MCF 10A (cell line): ENCODE measurements at regions not wholly inside any gene's neighbourhood (a gene's known extent, or its start where the extent isn't known, plus 50 kb on each side); places are given as distances from the start of the nearest gene placed in this dataset.

ENCODE experiments used
- BruUV-seq: library from RNA; stranded (reverse); fragments of 400-500 nt; replicated peaks from 2 replicates; lab custom pipeline; 2021; lab: Mats Ljungman, UMichigan
- CTCF ChIA-PET: fragments of 300-600 bp; sonication (Branson Sonifier 250); formaldehyde crosslinking; extraction: SDS; loops from one replicate; lab custom pipeline; 2021; ENCODE audit warnings: antibody characterized with exemption, inconsistent platforms; lab: Yijun Ruan, JAX
- POLR2A ChIA-PET: fragments of 300-600, 350-650 bp; sonication (Branson Sonifier 250); formaldehyde crosslinking; extraction: SDS; loops from one replicate; lab custom pipeline; 2020; ENCODE audit warnings: antibody characterized with exemption, inconsistent platforms; lab: Yijun Ruan, JAX
- DNase-seq: peaks from one replicate; pipeline ENCODE4 v3.0.0-alpha.2; 2018; ENCODE audit not compliant: unreplicated experiment
- H3K27ac Mint-ChIP-seq: one replicate; pipeline ENCODE4 v1.8.0; 2022; ENCODE audit warnings: mild to moderate bottlenecking, low read depth, mixed read lengths; ENCODE audit not compliant: unreplicated experiment
- H3K27me3 Mint-ChIP-seq: one replicate; pipeline ENCODE4 v1.8.0; 2022; ENCODE audit warnings: mixed read lengths; ENCODE audit not compliant: insufficient read depth, unreplicated experiment
- H3K36me3 Mint-ChIP-seq: one replicate; pipeline ENCODE4 v1.8.0; 2022; ENCODE audit warnings: mild to moderate bottlenecking, moderate library complexity, mixed read lengths; ENCODE audit not compliant: insufficient read depth, unreplicated experiment
- H3K4me1 Mint-ChIP-seq: one replicate; pipeline ENCODE4 v1.8.0; 2022; ENCODE audit warnings: mixed read lengths; ENCODE audit not compliant: insufficient read depth, unreplicated experiment
- H3K4me3 Mint-ChIP-seq: one replicate; pipeline ENCODE4 v1.8.0; 2022; ENCODE audit warnings: mild to moderate bottlenecking, moderate library complexity, mixed read lengths; ENCODE audit not compliant: unreplicated experiment
- H3K9me3 Mint-ChIP-seq: one replicate; pipeline ENCODE4 v1.8.0; 2022; ENCODE audit warnings: mixed read lengths; ENCODE audit not compliant: unreplicated experiment
- CTCF ChIP-seq: fragments of 200-600 bp; IDR thresholded peaks from one replicate; pipeline ENCODE4 v1.8.0; 2022; ENCODE audit warnings: antibody characterized with exemption, mild to moderate bottlenecking; ENCODE audit not compliant: unreplicated experiment
- intact Hi-C: fragments of 100-400 bp; cut with micrococcal nuclease; formaldehyde crosslinking; loops from 2 replicates; pipeline ENCODE4 v1.14.1; 2022

- TF ChIP-seq CTCF: no peak
- Mint-ChIP-seq H3K9me3 (peaks cover 10% of the 10 kb centered on the region), H3K4me1 (no peaks in the 10 kb centered on the region), H3K27ac (no peak overlapping the region), H3K27me3 (no peaks in the 10 kb centered on the region), H3K4me3 (no peak overlapping the region), H3K36me3 (peaks cover 10% of the 10 kb centered on the region)
- intact Hi-C loops: no loop called here
- POLR2A ChIA-PET: interaction anchor here (1.3 kb wide), 1 partner anchor 22 kb away, joined by 4 read pairs; no protein-coding TSS in a partner anchor
- DNase-seq: no peak
- BruUV-seq: no TSS peak
- CTCF ChIA-PET: no interaction called here
These were observed 102.0 kb upstream of the PWP1 start for GRCh38 chr12:107583551-107583950.

- peaks cover 7% of the 10 kb centered on the region for H3K36me3 Mint-ChIP-seq
- no peak overlapping the region for H3K27ac Mint-ChIP-seq
- CTCF ChIA-PET: interaction anchor here (0.7 kb wide), 1 partner anchor 699 kb away, joined by 3 read pairs; no protein-coding TSS in a partner anchor
- no peaks in the 10 kb centered on the region for H3K4me1 Mint-ChIP-seq
- no TSS peak for BruUV-seq
- no peaks in the 10 kb centered on the region for H3K27me3 Mint-ChIP-seq
- no peak for TF ChIP-seq CTCF
- no peak for DNase-seq
- POLR2A ChIA-PET: interaction anchor here (1.3 kb wide), 1 partner anchor 21 kb away, joined by 4 read pairs; no protein-coding TSS in a partner anchor
- peaks cover 10% of the 10 kb centered on the region for H3K9me3 Mint-ChIP-seq
- no peak overlapping the region for H3K4me3 Mint-ChIP-seq
- intact Hi-C loops: no loop called here
These were observed 101.0 kb upstream of the PWP1 start for GRCh38 chr12:107584563-107584962.

- Mint-ChIP-seq H3K4me1 (no peaks in the 10 kb centered on the region), H3K4me3 (no peak overlapping the region), H3K9me3 (peaks cover 10% of the 10 kb centered on the region), H3K36me3 (peaks cover 6% of the 10 kb centered on the region), H3K27me3 (no peaks in the 10 kb centered on the region), H3K27ac (no peak overlapping the region)
- POLR2A ChIA-PET: no interaction called here
- no peak for TF ChIP-seq CTCF
- no peak for DNase-seq
- no TSS peak for BruUV-seq
- CTCF ChIA-PET: no interaction called here
- intact Hi-C loops: no loop called here
These were observed 99.2 kb upstream of the PWP1 start for GRCh38 chr12:107586256-107586970.

GRCh38 chr12:107590413-107590812 lies 95.2 kb upstream of the PWP1 start:
- BruUV-seq: no TSS peak
- Mint-ChIP-seq H3K4me3 (no peak overlapping the region), H3K9me3 (peaks cover 10% of the 10 kb centered on the region), H3K27ac (no peak overlapping the region), H3K27me3 (no peaks in the 10 kb centered on the region), H3K4me1 (no peaks in the 10 kb centered on the region), H3K36me3 (peaks cover 6% of the 10 kb centered on the region)
- ChIA-PET CTCF (interaction anchor here (1.0 to 2.3 kb wide), 3 partner anchors 17 to 458 kb away, joined by 3 to 7 read pairs (median 4); no protein-coding TSS in a partner anchor), POLR2A (no interaction called here)
- intact Hi-C loops: no loop called here
- no peak for TF ChIP-seq CTCF
- no peak for DNase-seq
